ENCODE measurements at regions not wholly inside any gene's neighbourhood (a gene's known extent, or its start where the extent isn't known, plus 50 kb on each side); places are given as distances from the start of the nearest gene placed in this dataset.

GRCh38 chr1:58204284-58204683, 342.2 kb downstream of the OMA1 start:
- no peaks in the 10 kb centered on the region for H3K27me3 ChIP-seq (ENCODE audit: control insufficient read depth in 2 of 2, insufficient read depth in 2 of 2, low read length in 2 of 2)
- no peaks in the 10 kb centered on the region for H3K79me2 ChIP-seq (ENCODE audit: control insufficient read depth, insufficient read depth, low read length)
- H3K36me3 ChIP-seq (ENCODE audit: control insufficient read depth, insufficient read depth, low read length): no peaks in the 10 kb centered on the region
- FAIRE-seq: no peak
- no peaks in the 10 kb centered on the region for H3K9me3 ChIP-seq (replicated peaks; ENCODE audit: control insufficient read depth, insufficient read depth, low read depth, low read length)
- WGBS (ENCODE audit: insufficient coverage, low coverage, missing lambda C conversion rate): 0% methylated on average over 3 of the region's 3 CpGs
- no peak overlapping the region for H3K9ac ChIP-seq (ENCODE audit: insufficient read depth in 1 of 2, low read depth in 2 of 2, low read length in 2 of 2)
- H2AFZ ChIP-seq (ENCODE audit: low read depth, low read length): no peak overlapping the region
- ATAC-seq: peak; percentile 63; the same call in 1 of the 3 replicates
- ChIA-PET CTCF (ENCODE audit: low intra/inter-chr PET ratio) (no interaction called here), POLR2A (no interaction called here)
- no peak overlapping the region for H3K4me2 ChIP-seq (ENCODE audit: insufficient read depth, low read length)
- no peaks in the 10 kb centered on the region for H3K4me1 ChIP-seq (replicated peaks in 1 of 2; ENCODE audit: control insufficient read depth in 2 of 2, insufficient read depth in 2 of 2, low read length in 2 of 2)
- intact Hi-C loops (cut with micrococcal nuclease): no loop called here
- no TSS peak for BruUV-seq (replicated peaks)
- in situ Hi-C loops (cut with MboI): no loop called here
- no peaks in the 10 kb centered on the region for H3K9me1 ChIP-seq (ENCODE audit: control insufficient read depth, insufficient read depth, low read length)
- no peak overlapping the region for H3K27ac ChIP-seq (ENCODE audit: extremely low read depth, low read depth, low read length)
- H3K4me3 ChIP-seq: no peak overlapping the region
- DNase-seq (ENCODE audit: extremely low read depth in 1 of 4, low spot score in 3 of 4): peak in 2 of 4 experiments; percentile 2 to 13
- no peak for TF ChIP-seq ZNF165 (CRISPR knock-in tag; IDR thresholded peaks at IDR 0.05; ENCODE audit: borderline replicate concordance)
- no peak for TF ChIP-seq MTF1 (CRISPR knock-in tag; IDR thresholded peaks at IDR 0.05; ENCODE audit: borderline replicate concordance)
- TF ChIP-seq CTCF (IDR thresholded peaks at IDR 0.05 in 2 of 3, conservative IDR thresholded peaks at IDR 0.05 in 1 of 3; ENCODE audit: insufficient read depth in 2 of 3, low read depth in 1 of 3, low read length in 3 of 3): peak in 2 of 3 experiments; percentile 19 to 29; a peak in 1 of 6 replicates
- TF ChIP-seq U2AF2 (optimal IDR thresholded peaks at IDR 0.05; ENCODE audit: low read depth, low read length): no peak
- no peak for TF ChIP-seq ZNF23 (CRISPR knock-in tag; IDR thresholded peaks at IDR 0.05)
- no peak for TF ChIP-seq ETS1 (conservative IDR thresholded peaks at IDR 0.05; ENCODE audit: control insufficient read depth, low read depth, low read length)
- no peak for TF ChIP-seq ZNF699 (CRISPR knock-in tag; IDR thresholded peaks at IDR 0.05; ENCODE audit: insufficient replicate concordance)
- no peaks in the 10 kb centered on the region for H4K20me1 ChIP-seq (replicated peaks; ENCODE audit: control insufficient read depth, insufficient read depth, low read length)

All from K562 (cell line).